Stimulated activated naive CD8-positive, alpha-beta T cell treated with anti-CD3 and anti-CD28 coated beads, Interleukin-15, Interleukin-2, amounts not matched to agents 100 ng/mL and 50 ng/mL, for 24 hours (primary cell): ENCODE measurements at regions not wholly inside any gene's neighbourhood (a gene's known extent, or its start where the extent isn't known, plus 50 kb on each side); places are given as distances from the start of the nearest gene placed in this dataset.
"Not testable (repeated sequence)": the region's sequence is repeated elsewhere in the genome, so short reads cannot be mapped to it uniquely, and the experiment has no call there.

ENCODE experiments used
- H3K27ac Mint-ChIP-seq: one replicate; pipeline ENCODE4 v1.8.0; 2021; ENCODE audit warnings: mild to moderate bottlenecking, mixed read lengths
- H3K27me3 Mint-ChIP-seq: one replicate; pipeline ENCODE4 v1.8.0; 2021; ENCODE audit warnings: mixed read lengths
- H3K36me3 Mint-ChIP-seq: one replicate; pipeline ENCODE4 v1.8.0; 2021; ENCODE audit warnings: low read depth, mixed read lengths
- H3K4me1 Mint-ChIP-seq: one replicate; pipeline ENCODE4 v1.8.0; 2021; ENCODE audit warnings: low read depth, mixed read lengths
- H3K4me3 Mint-ChIP-seq: one replicate; pipeline ENCODE4 v1.8.0; 2021; ENCODE audit warnings: mild to moderate bottlenecking, mixed read lengths
- H3K9me3 Mint-ChIP-seq: one replicate; pipeline ENCODE4 v1.8.0; 2021; ENCODE audit warnings: mixed read lengths

DNA sequence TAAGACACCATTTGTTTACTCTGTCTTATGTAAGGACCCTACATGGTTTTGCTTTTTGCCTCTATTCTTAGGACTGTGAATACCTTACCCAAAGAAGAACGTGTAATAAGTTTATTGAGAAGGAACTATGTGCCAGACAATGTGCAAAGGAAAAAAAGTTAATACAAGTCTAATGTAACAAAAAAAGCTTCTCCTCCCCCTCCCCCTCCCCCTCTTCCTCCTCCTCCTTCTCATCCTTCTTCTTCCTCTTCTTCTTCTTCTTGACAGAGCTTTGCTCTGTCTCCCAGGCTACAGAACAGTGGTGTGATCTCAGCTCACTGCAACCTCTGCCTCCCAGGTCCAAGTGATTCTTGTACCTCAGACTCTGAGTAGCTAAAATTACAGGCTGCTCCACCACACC lies 50.9 kb upstream of the MITF start:
- H3K4me1 Mint-ChIP-seq: no peaks in the 10 kb centered on the region
- no peaks in the 10 kb centered on the region for H3K36me3 Mint-ChIP-seq
- H3K4me3 Mint-ChIP-seq: no peak overlapping the region
- no peak overlapping the region for H3K27ac Mint-ChIP-seq
- H3K9me3 Mint-ChIP-seq: no peaks in the 10 kb centered on the region
- peaks cover 9% of the 10 kb centered on the region for H3K27me3 Mint-ChIP-seq

DNA sequence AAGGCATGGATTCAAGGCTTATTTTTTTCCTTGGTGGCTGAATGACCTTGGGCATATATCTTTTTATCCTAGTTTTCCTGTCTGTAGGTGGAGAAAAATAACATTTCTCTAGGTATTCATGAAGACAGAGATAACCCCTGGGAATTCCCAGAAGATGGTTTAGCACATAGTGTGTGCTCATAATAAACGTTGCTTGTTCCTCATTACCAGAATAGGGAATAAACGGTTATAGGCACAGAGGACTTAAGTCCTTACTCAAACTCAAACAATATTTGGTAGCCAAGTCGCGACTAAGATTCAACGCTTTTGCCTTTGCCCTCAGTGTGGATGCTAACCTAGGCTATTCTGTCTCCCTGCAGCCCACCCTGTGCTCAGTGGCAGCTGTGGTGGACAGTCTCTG lies 51.6 kb upstream of the MITF start:
- Mint-ChIP-seq H3K9me3 (no peaks in the 10 kb centered on the region), H3K27ac (no peak overlapping the region), H3K4me1 (no peaks in the 10 kb centered on the region), H3K4me3 (no peak overlapping the region), H3K27me3 (peaks cover 12% of the 10 kb centered on the region), H3K36me3 (no peaks in the 10 kb centered on the region)

DNA sequence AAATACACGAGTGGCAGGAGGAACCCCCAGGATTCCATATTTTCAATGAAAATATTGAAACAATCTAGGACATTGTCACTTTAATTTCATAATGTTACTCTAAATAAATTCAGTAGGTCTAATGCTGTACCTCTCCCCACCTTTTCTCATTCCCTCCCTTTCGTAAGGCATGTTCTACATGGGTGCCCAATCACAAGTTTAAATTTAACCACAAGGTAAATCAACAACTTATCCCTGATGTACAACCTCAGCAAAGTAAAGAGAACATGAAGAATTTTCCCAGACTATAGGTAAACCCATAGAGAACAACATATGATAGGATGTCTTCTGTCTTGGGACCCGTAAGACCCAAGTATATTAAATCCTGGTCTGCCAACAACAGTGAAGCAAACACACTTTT lies 53.2 kb upstream of the MITF start:
- Mint-ChIP-seq H3K27ac (no peak overlapping the region), H3K4me3 (no peak overlapping the region), H3K36me3 (no peaks in the 10 kb centered on the region), H3K4me1 (no peaks in the 10 kb centered on the region), H3K9me3 (no peaks in the 10 kb centered on the region), H3K27me3 (peaks cover 15% of the 10 kb centered on the region)

DNA sequence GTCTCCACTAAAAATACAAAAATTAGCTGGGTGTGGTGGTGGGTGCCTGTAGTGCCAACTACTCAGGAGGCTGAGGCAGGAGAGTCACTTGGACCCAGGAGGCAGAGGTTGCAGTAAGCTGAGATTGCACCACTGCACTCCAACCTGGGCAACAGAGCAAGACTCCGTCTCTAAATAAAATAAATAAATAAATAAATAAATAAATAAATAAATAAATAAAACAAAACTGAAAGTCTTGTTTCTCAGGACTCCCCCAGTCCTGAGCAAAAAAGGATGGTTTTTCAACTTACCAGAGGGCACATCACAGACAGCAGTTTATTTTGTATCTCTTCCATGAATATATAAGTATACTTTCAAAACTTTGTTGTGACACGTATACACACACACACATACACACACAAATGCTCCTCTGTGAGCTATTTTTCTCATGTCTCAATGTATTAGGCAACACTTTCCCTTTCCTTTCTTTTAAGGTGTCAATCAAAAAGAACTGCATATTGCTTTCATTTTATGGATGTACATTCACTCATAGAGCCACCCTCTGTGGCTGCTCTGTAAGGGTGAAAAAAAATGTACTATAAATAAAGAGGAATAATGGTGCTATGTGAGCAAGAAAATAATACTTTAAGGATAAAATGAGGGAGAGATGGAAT lies 54.8 kb upstream of the MITF start:
- H3K9me3 Mint-ChIP-seq: no peaks in the 10 kb centered on the region
- no peak overlapping the region for H3K4me3 Mint-ChIP-seq
- no peaks in the 10 kb centered on the region for H3K4me1 Mint-ChIP-seq
- H3K27ac Mint-ChIP-seq: no peak overlapping the region
- peaks cover 7% of the 10 kb centered on the region for H3K27me3 Mint-ChIP-seq
- H3K36me3 Mint-ChIP-seq: no peaks in the 10 kb centered on the region

DNA sequence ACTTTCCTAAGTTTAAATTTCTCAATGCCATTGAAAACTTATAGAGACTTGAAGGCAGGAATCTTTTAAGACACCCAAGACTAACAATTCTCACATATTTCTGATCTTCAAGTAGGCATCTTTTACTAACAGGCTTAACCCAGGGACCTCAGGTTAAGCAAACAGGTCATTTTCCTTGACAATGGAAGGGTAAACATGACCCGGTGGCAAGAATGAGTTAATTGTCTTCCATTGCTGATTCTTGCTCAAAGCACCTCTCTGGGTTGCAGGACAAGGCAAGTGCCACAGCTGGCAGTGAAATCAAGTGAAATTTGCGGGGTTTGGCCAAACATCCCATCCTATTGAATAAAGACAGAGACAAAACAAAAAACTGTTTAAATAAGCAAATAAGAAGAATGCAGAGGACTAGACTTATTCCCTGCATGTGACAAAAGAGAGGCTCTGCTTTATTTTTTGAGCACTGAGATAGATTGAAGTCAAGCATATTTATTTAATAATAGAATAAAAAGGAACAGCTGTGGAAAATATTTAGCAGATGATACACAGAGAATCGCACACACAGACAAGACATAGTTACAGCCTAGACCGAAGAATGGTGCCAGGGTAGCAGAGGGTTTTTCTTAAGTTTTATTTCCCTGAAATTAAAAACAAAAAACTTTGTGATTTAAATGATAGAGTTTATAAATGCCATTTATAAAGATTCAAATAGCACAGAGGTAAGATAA lies 56.0 kb upstream of the MITF start:
- no peak overlapping the region for H3K4me3 Mint-ChIP-seq
- H3K27ac Mint-ChIP-seq: no peak overlapping the region
- H3K4me1 Mint-ChIP-seq: no peaks in the 10 kb centered on the region
- H3K27me3 Mint-ChIP-seq: peaks cover 13% of the 10 kb centered on the region
- H3K36me3 Mint-ChIP-seq: no peaks in the 10 kb centered on the region
- no peaks in the 10 kb centered on the region for H3K9me3 Mint-ChIP-seq

DNA sequence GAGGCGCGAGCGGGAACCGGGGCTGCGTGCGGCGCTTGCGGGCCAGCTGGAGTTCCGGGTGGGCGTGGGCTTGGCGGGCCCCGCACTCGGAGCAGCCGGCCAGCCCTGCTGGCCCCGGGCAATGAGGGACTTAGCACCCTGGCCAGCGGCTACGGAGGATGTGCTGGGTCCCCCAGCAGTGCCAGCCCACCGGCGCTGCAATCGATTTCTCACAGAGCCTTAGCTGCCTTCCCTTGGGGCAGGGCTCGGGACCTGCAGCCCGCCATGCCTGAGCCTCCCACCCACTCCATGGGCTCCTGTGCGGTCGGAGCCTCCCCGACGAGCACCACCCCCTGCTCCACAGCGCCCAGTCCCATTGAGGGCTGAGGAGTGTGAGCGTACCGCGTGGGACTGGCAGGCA lies 61.8 kb upstream of the MITF start:
- H3K36me3 Mint-ChIP-seq, H3K4me3 Mint-ChIP-seq, H3K27ac Mint-ChIP-seq, H3K4me1 Mint-ChIP-seq, H3K9me3 Mint-ChIP-seq, H3K27me3 Mint-ChIP-seq: not testable (repeated sequence)

DNA sequence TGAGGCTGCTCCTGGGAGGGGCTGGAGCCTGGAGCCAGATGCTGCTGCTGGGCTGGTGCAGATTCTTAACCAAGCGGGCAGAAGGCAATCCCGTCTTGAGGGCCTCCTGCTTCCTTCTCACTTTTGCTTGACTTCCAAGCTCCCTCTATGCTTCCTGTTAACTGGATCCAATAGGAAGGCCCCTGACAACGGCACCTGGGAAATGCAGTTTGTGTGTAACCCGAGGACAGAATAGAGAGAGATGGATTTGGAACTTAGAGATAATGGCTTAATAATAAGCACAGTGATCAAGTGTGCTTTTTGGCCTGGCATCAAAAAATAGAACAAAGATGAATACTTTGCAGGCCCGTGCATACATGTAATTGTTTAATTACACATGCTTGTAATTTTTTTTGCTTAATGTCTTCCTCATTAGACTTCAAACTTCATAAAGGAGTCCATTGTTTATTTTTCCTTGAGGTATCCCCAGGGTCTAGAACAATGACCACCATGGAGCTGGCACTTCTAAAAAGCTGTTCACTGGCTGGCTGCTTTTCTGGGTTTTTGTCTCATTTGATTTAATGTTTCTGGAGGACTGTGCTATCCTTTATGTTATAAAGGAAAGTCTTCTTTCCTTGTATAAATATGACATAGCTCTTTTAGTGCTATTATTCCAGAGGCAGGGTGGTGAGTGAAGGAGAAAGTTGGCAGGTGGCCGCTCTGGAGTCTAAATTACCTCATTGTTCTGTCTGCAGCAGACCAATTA lies 63.3 kb upstream of the MITF start:
- Mint-ChIP-seq H3K27me3 (peaks cover 6% of the 10 kb centered on the region), H3K27ac (no peak overlapping the region), H3K36me3 (no peaks in the 10 kb centered on the region), H3K4me1 (no peaks in the 10 kb centered on the region), H3K9me3 (no peaks in the 10 kb centered on the region), H3K4me3 (no peak overlapping the region)

DNA sequence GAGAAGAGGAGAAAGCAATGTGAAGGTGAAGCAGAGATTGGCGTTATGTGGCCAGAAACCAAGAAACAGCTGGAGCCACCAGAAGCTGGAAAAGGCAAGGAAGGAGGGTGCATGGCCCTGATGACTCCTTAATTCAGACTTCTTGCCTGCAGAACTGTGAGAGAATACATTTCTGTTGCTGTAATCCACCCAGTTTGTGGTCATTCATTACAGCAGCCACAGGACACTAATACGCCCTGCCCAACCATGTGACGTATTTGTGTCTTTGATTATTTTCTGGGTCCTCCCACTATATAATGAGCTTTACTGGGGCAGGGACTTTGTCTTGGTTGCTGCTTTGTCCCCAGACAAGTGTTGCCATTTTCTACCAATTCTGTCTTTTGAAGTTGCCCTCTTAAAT lies 64.5 kb upstream of the MITF start:
- Mint-ChIP-seq H3K27me3 (peaks cover 6% of the 10 kb centered on the region), H3K4me3 (no peak overlapping the region), H3K4me1 (no peaks in the 10 kb centered on the region), H3K27ac (no peak overlapping the region), H3K36me3 (no peaks in the 10 kb centered on the region), H3K9me3 (no peaks in the 10 kb centered on the region)

DNA sequence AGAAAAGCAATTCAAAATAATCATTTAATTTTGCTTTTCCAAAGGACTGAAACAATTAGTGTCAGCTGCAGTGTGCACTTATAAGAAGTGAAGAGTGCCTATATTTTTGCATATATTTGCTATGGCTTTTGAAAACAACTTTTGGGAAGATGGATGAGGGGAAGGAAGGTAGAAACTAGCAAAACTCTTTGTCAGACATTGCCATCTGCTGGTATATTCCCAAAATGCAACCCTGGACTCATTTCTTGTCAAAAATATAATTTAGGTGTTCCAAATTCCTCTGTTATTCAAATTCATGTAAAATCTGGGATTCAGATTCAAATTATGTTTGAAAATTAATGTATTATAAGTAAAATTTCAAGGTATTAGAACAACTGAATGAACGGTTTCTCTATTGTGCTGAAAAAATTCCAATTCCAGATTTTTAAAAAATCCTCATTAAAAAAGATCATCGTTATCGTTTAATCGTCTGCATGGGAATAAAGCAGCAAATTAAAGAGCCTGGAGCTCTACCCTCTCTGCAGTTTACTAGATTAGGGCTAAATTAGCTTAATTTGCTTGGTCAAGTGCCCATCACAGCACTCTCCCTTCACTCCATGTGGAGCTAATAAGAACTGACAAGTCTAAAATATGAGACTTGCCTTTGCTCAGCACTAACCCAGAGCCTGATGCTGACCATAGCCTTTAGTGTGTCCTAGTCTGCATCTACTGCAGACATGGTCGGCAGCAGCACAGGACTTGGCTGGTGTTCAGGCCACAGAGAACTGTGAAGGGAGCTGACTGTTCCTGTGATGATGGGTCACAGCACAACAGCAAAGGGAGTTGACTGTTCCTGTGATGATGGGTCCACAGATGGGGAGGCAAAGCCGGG lies 67.9 kb upstream of the MITF start:
- Mint-ChIP-seq H3K27me3 (no peaks in the 10 kb centered on the region), H3K9me3 (no peaks in the 10 kb centered on the region), H3K27ac (no peak overlapping the region), H3K4me3 (no peak overlapping the region), H3K4me1 (no peaks in the 10 kb centered on the region), H3K36me3 (no peaks in the 10 kb centered on the region)

DNA sequence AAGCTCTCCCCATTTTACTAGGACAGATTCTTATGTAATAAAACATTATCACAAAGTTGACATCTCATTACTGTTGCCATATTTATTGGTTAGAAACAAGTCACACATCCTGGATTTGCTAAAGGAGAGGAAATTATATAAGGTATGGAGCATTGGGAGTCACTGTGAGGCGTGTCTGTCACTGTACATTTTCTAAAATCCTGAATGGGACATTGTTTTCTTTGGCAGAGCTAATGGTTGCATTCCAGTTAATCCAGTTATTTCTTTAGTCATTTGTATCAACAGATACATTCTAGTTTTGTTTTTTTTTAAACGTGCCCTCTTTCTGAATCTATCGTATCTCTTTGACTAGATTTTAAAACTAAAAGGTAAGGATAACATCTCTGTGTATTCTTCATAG lies 70.2 kb upstream of the MITF start:
- Mint-ChIP-seq H3K27ac (no peak overlapping the region), H3K27me3 (no peaks in the 10 kb centered on the region), H3K4me1 (no peaks in the 10 kb centered on the region), H3K4me3 (no peak overlapping the region), H3K9me3 (no peaks in the 10 kb centered on the region), H3K36me3 (no peaks in the 10 kb centered on the region)

DNA sequence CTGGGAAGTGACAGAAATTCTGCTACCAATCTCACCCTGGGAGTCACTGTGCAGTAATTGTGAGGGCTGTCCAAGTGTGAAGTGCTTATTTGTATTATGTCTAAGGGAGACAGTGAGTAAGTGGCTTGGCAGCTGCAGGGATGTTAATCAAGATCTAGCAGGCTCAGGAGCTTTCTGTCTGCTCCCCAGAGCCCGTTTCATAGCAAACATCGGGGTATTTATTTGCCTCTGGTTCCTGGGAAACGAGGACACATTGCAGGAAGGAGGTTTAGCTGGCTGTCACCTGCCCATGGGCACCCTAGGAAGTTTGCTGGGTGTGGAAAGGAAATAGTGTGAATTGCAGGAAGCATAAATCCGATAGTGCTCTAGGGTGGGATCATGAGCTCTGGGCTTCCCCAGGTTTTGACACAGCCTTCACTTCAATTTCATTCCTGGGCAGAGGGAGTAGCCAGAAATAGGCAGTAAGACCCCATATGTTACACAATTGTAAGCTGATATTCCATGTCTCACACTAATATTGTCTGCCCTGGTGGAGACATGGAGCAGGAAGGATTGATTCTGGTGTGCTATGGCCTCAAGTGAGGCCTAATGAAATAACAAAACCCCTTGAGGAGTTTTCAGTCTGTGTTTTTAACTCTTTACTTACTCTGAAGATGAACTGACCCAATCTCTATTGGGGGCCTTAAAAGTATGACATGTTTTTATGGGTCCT lies 74.1 kb upstream of the MITF start:
- Mint-ChIP-seq H3K9me3 (no peaks in the 10 kb centered on the region), H3K4me1 (no peaks in the 10 kb centered on the region), H3K36me3 (no peaks in the 10 kb centered on the region), H3K4me3 (no peak overlapping the region), H3K27me3 (no peaks in the 10 kb centered on the region), H3K27ac (no peak overlapping the region)

DNA sequence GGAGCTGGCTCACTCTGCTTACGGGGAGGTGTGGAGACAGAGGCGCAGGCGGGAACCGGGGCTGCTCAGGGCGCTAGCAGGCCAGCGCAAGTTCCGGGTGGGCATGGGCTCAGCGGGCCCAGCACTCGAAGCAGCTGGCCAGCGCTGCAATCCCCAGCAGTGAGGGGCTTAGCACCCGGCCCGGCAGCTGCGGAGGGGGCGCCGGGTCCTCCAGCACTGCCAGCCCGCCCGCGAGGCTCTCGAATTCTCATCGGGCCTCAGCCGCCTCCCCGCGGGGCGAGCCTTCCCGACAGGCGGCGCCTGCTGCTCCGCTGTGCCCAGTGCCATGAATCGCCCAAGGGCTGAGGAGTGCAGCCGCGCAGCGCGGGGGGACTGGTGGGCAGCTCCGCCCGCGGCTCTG lies 78.6 kb upstream of the MITF start:
- H3K27ac Mint-ChIP-seq: no peak overlapping the region
- no peaks in the 10 kb centered on the region for H3K4me1 Mint-ChIP-seq
- H3K27me3 Mint-ChIP-seq: peaks cover 4% of the 10 kb centered on the region
- H3K9me3 Mint-ChIP-seq: no peaks in the 10 kb centered on the region
- H3K36me3 Mint-ChIP-seq: no peaks in the 10 kb centered on the region
- no peak overlapping the region for H3K4me3 Mint-ChIP-seq

DNA sequence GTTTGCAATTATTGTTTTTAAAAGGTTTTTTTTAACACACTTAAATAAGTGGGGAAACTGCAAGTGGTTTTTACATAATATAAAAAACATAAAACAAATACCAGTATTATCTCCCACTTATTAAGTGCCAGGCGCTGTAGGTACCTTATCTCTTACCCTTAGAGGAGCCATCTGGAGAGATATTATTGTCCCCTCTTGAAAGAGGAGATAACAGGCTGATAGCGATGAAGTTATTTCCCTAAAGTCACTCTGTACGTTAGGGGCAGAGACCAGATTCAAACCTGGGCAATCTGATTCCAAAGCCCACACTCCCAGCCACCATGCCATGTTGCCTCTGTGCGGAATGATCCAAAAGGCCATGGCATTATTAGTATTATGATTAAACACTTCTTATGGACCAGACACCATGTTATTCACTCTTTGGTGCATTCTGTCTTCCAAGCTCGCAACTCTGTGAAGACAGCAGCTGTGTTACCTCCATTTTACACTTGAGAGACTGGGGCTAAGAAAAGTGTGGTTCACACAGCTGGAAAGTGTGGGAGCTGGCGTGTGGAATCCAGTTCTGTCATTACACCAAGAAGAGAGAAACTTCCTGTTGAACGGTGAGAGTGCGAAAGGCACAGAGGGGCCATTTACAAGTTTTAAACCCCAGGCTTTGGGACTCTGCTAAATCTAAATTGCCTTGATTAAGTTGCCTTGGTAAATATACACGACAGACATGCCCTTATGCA lies 79.9 kb upstream of the MITF start:
- Mint-ChIP-seq H3K4me1 (no peaks in the 10 kb centered on the region), H3K36me3 (no peaks in the 10 kb centered on the region), H3K27me3 (peaks cover 4% of the 10 kb centered on the region), H3K27ac (no peak overlapping the region), H3K9me3 (no peaks in the 10 kb centered on the region), H3K4me3 (no peak overlapping the region)
